HCT116 (cell line): ENCODE measurements at regions not wholly inside any gene's neighbourhood (a gene's known extent, or its start where the extent isn't known, plus 50 kb on each side); places are given as distances from the start of the nearest gene placed in this dataset.
A peak's percentile ranks its signal among the peaks of the same experiment; 100 is the strongest.

ENCODE experiments used
- ATAC-seq: fragments of 200-7000 bp; cut with Tn5 transposase; 2 replicates; pipeline ENCODE4 v1.9.1; 2020; ENCODE audit warnings: mild to moderate bottlenecking, moderate library complexity
- BruUV-seq: library from RNA; stranded (reverse); fragments of 400-500 nt; replicated peaks from 2 replicates; lab custom pipeline; 2021; lab: Mats Ljungman, UMichigan
- CTCF ChIA-PET: fragments of 300-600 bp; sonication (Branson Sonifier 250); formaldehyde crosslinking; loops from one replicate; lab custom pipeline; 2021; ENCODE audit warnings: antibody characterized with exemption; lab: Charles Lee
- POLR2A ChIA-PET: fragments of 300-600, 350-600 bp; sonication (Branson Sonifier 250); formaldehyde crosslinking; loops from one replicate; lab custom pipeline; 2021; ENCODE audit warnings: antibody characterized with exemption; lab: Charles Lee
- RAD21 ChIA-PET, 2 experiments: fragments of 300-600 bp; sonication (Branson Sonifier 250); formaldehyde crosslinking; loops; one replicate each; lab custom pipeline; 2023; ENCODE audit warnings: low total read pairs in 2 of 2; ENCODE audit not compliant: uncharacterized antibody in 2 of 2, unreplicated experiment in 2 of 2, low non-redundant PET in 1 of 2; lab: Charles Lee
- DNase-seq: peaks from one replicate; pipeline ENCODE4 v3.0.0-alpha.2; 2010; ENCODE audit warnings: low read depth, low spot score
- H2AFZ ChIP-seq: fragments of 200-600 bp; shearing (Covaris generic), sonication (generic); 2 replicates; pipeline ENCODE4 v1.6.1; 2017; ENCODE audit warnings: low read depth, mixed run types, mixed read lengths, antibody characterized with exemption, low read length; ENCODE audit not compliant: poor library complexity, severe bottlenecking
- H3K27ac ChIP-seq: 2 replicates; pipeline ENCODE4 v1.5.1; 2012; ENCODE audit warnings: low read depth, low read length
- H3K27me3 ChIP-seq: fragments of 200-600 bp; sonication (generic); 2 replicates; pipeline ENCODE4 v1.6.1; 2016; ENCODE audit warnings: mixed run types, low read length, mixed read lengths; ENCODE audit not compliant: insufficient read depth
- H3K36me3 ChIP-seq, 2 experiments: fragments of 200-500 bp in 1 of 2; fragments of 200-600 bp in 1 of 2; sonication (Bioruptor generic) in 1 of 2; sonication (generic) in 1 of 2; 2 replicates each; pipeline versions ENCODE4 v1.5.1 to v1.6.1; 2014 to 2016; ENCODE audit warnings: low read length in 2 of 2, inconsistent platforms in 1 of 2, mixed read lengths in 1 of 2, mixed run types in 1 of 2; ENCODE audit not compliant: insufficient read depth in 2 of 2, control insufficient read depth in 1 of 2
- H3K4me1 ChIP-seq, 2 experiments: fragments of 200-600 bp in 1 of 2; sonication (generic) in 1 of 2; 2 replicates each; pipeline versions ENCODE4 v1.5.1 to v1.6.1; 2012 to 2017; ENCODE audit warnings: low read length in 2 of 2, inconsistent platforms in 1 of 2, mild to moderate bottlenecking in 1 of 2, mixed read lengths in 1 of 2, mixed run types in 1 of 2, moderate library complexity in 1 of 2; ENCODE audit not compliant: insufficient read depth in 2 of 2, control insufficient read depth in 1 of 2
- H3K4me2 ChIP-seq: fragments of 200-600 bp; sonication (generic); 2 replicates; pipeline ENCODE4 v1.6.1; 2017; ENCODE audit warnings: mixed run types, low read length, mixed read lengths
- H3K4me3 ChIP-seq, 2 experiments: fragments of 200-600 bp in 1 of 2; sonication (generic) in 1 of 2; replicated peaks in 1 of 2; 2 replicates each; pipeline ENCODE4 v1.5.1; 2011 to 2016; ENCODE audit warnings: low read length in 2 of 2, control low read depth in 1 of 2, low read depth in 1 of 2, mild to moderate bottlenecking in 1 of 2, mixed read lengths in 1 of 2, mixed run types in 1 of 2
- H3K79me2 ChIP-seq: fragments of 200-600 bp; sonication (generic); 2 replicates; pipeline ENCODE4 v1.6.1; 2017; ENCODE audit warnings: mild to moderate bottlenecking, mixed run types, low read length, moderate library complexity, mixed read lengths; ENCODE audit not compliant: insufficient read depth
- H3K9ac ChIP-seq: fragments of 200-600 bp; sonication (generic); 2 replicates; pipeline ENCODE4 v1.6.1; 2016; ENCODE audit warnings: low read length, mixed read lengths
- H3K9me2 ChIP-seq: fragments of 200-600 bp; sonication (generic), shearing (Covaris generic); 2 replicates; pipeline ENCODE4 v1.6.1; 2017; ENCODE audit warnings: mixed run types, mild to moderate bottlenecking, moderate library complexity; ENCODE audit not compliant: insufficient read depth
- H3K9me3 ChIP-seq, 2 experiments: fragments of 200-500 bp in 1 of 2; fragments of 200-600 bp in 1 of 2; sonication (Bioruptor generic) in 1 of 2; sonication (generic) in 1 of 2; 2 replicates each; pipeline ENCODE4 v1.6.1; 2014 to 2017; ENCODE audit warnings: low read length in 2 of 2, mixed read lengths in 2 of 2, inconsistent platforms in 1 of 2, low read depth in 1 of 2, mild to moderate bottlenecking in 1 of 2, mixed run types in 1 of 2, moderate library complexity in 1 of 2; ENCODE audit not compliant: control insufficient read depth in 1 of 2, insufficient read depth in 1 of 2
- H4K20me1 ChIP-seq: fragments of 200-600 bp; sonication (generic), shearing (Covaris generic); 2 replicates; pipeline ENCODE4 v1.6.1; 2017; ENCODE audit warnings: mixed run types, mild to moderate bottlenecking, moderate library complexity; ENCODE audit not compliant: insufficient read depth
- CEBPB ChIP-seq: IDR thresholded peaks from 2 replicates; pipeline ENCODE4 v1.6.1; 2012; ENCODE audit warnings: low read depth
- ELF1 ChIP-seq: IDR thresholded peaks from 2 replicates; pipeline ENCODE4 v1.6.1; 2012; ENCODE audit warnings: low read depth, borderline replicate concordance
- EZH2phosphoT487 ChIP-seq: fragments of 200-600 bp; IDR thresholded peaks from 2 replicates; pipeline ENCODE4 v1.6.1; 2018; ENCODE audit warnings: antibody characterized with exemption, borderline replicate concordance
- JUND ChIP-seq: IDR thresholded peaks from 2 replicates; pipeline ENCODE4 v1.6.1; 2012
- MAX ChIP-seq: IDR thresholded peaks from 2 replicates; pipeline ENCODE4 v1.6.1; 2012
- REST ChIP-seq: IDR thresholded peaks from 2 replicates; pipeline ENCODE4 v1.6.1; 2012; ENCODE audit warnings: low read depth
- SIN3A ChIP-seq: IDR thresholded peaks from 2 replicates; pipeline ENCODE4 v1.6.1; 2012; ENCODE audit warnings: low read depth
- SP1 ChIP-seq: IDR thresholded peaks from 2 replicates; pipeline ENCODE4 v1.6.1; 2012; ENCODE audit warnings: low read depth
- SRF ChIP-seq: IDR thresholded peaks from 2 replicates; pipeline ENCODE4 v1.6.1; 2012; ENCODE audit warnings: low read depth
- TCF7L2 ChIP-seq: IDR thresholded peaks from 2 replicates; pipeline ENCODE4 v1.7.0; 2011; ENCODE audit warnings: borderline replicate concordance, inconsistent platforms; ENCODE audit not compliant: insufficient read depth, insufficient read length; ENCODE audit errors: extremely low read depth
- YY1 ChIP-seq: IDR thresholded peaks from 2 replicates; pipeline ENCODE4 v1.6.1; 2011; ENCODE audit warnings: low read length, low read depth, moderate library complexity, mild to moderate bottlenecking; ENCODE audit not compliant: insufficient replicate concordance; ENCODE audit errors: extremely low read depth
- ZFX ChIP-seq: fragments of 450-650 bp; IDR thresholded peaks from 2 replicates; pipeline ENCODE4 v1.6.1; 2017
- ZNF274 ChIP-seq: fragments of 200-500 bp; sonication (Bioruptor generic); IDR thresholded peaks from 2 replicates; pipeline ENCODE4 v1.6.1; 2014; ENCODE audit warnings: mild to moderate bottlenecking, low read depth, low read length, inconsistent platforms
- intact Hi-C: fragments of 100-400 bp; cut with micrococcal nuclease; formaldehyde crosslinking; loops from 2 replicates; pipeline ENCODE4 v1.10.0; 2022
- TF ChIP-seq, protein P1 (sequence below): IDR thresholded peaks from 2 replicates; pipeline ENCODE4 v1.6.1; 2012

- H3K4me1 ChIP-seq: no peaks in the 10 kb centered on the region
- POLR2A ChIA-PET: no interaction called here
- DNase-seq (no peak), ATAC-seq (no peak)
- H3K4me3 ChIP-seq: no peak overlapping the region
- intact Hi-C loops: no loop called here
- H3K4me2 ChIP-seq: no peak overlapping the region
- no peaks in the 10 kb centered on the region for H3K27me3 ChIP-seq
- CTCF ChIA-PET: no interaction called here
- no peaks in the 10 kb centered on the region for H3K9me2 ChIP-seq
- H4K20me1 ChIP-seq: no peaks in the 10 kb centered on the region
- no peaks in the 10 kb centered on the region for H3K79me2 ChIP-seq
- no peak for TF ChIP-seq ELF1
- 0 out of 2 replicates have a peak, but pooled peaks have one; percentile 13 for TF ChIP-seq CEBPB
- no TSS peak for BruUV-seq
- no peak overlapping the region for H3K27ac ChIP-seq
- no peaks in the 10 kb centered on the region for H3K9me3 ChIP-seq
- H3K36me3 ChIP-seq: no peaks in the 10 kb centered on the region
- no peak overlapping the region for H2AFZ ChIP-seq
- H3K9ac ChIP-seq: no peak overlapping the region
- RAD21 ChIA-PET: no interaction called here
Observed at GRCh38 chr10:33965795-33966581, 631.5 kb upstream of the NRP1 start.

GRCh38 chr10:33963729-33964128 is 629.3 kb upstream of the NRP1 start:
- CTCF ChIA-PET: no interaction called here
- no peak for TF ChIP-seq SRF
- TF ChIP-seq ZNF274: no peak
- TF ChIP-seq ELF1: no peak
- TF ChIP-seq YY1: no peak
- TF ChIP-seq EZH2phosphoT487: no peak
- TF ChIP-seq REST: no peak
- no peak for TF ChIP-seq SP1
- no peak for TF ChIP-seq JUND
- TF ChIP-seq, protein P1, sequence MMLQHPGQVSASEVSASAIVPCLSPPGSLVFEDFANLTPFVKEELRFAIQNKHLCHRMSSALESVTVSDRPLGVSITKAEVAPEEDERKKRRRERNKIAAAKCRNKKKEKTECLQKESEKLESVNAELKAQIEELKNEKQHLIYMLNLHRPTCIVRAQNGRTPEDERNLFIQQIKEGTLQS: no peak
- TF ChIP-seq SIN3A: no peak
- TF ChIP-seq TCF7L2: no peak
- no peak for TF ChIP-seq MAX
- TF ChIP-seq ZFX: no peak
- TF ChIP-seq CEBPB: no peak
- Histone ChIP-seq H3K4me2 (no peak overlapping the region), H3K4me3 (no peak overlapping the region), H3K27me3 (no peaks in the 10 kb centered on the region), H3K4me1 (no peaks in the 10 kb centered on the region), H3K9me3 (no peaks in the 10 kb centered on the region), H3K79me2 (no peaks in the 10 kb centered on the region), H4K20me1 (no peaks in the 10 kb centered on the region), H3K27ac (no peak overlapping the region), H3K9ac (no peak overlapping the region), H3K36me3 (no peaks in the 10 kb centered on the region), H3K9me2 (no peaks in the 10 kb centered on the region), H2AFZ (no peak overlapping the region)
- RAD21 ChIA-PET: no interaction called here
- DNase-seq (no peak), ATAC-seq (no peak)
- no TSS peak for BruUV-seq
- POLR2A ChIA-PET: no interaction called here
- intact Hi-C loops: no loop called here
